ENCODE measurements at regions not wholly inside any gene's neighbourhood (a gene's known extent, or its start where the extent isn't known, plus 50 kb on each side); places are given as distances from the start of the nearest gene placed in this dataset.
"Not testable (repeated sequence)": the region's sequence is repeated elsewhere in the genome, so short reads cannot be mapped to it uniquely, and the experiment has no call there.

DNA sequence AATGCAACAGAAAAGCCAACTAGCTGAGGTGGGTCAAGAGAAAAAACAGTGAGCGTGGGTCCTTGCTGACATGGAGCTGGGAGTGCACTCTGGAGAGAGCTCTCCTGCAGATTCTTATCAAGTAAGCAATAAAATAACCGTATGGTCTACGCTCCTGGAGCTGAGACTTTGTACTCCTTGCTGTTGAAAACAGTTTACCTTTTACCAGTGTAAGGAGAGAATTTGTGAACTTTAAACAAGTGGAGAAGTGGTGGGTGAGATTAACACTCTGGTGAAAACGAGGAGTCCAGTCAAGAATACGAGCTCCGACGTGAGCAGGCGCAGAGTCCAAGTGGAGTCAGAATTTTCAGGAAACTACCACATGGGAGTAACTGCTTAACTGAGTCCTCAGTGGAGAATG is 156.1 kb upstream of the ERCC6L2 start:
- no peak for DNase-seq
- intact Hi-C loops (cut with DNase I): no loop called here

- no peak for DNase-seq
- intact Hi-C loops (cut with DNase I): no loop called here
Observed at GRCh38 chr9:95718263-95718662, 157.2 kb upstream of the ERCC6L2 start.

DNA sequence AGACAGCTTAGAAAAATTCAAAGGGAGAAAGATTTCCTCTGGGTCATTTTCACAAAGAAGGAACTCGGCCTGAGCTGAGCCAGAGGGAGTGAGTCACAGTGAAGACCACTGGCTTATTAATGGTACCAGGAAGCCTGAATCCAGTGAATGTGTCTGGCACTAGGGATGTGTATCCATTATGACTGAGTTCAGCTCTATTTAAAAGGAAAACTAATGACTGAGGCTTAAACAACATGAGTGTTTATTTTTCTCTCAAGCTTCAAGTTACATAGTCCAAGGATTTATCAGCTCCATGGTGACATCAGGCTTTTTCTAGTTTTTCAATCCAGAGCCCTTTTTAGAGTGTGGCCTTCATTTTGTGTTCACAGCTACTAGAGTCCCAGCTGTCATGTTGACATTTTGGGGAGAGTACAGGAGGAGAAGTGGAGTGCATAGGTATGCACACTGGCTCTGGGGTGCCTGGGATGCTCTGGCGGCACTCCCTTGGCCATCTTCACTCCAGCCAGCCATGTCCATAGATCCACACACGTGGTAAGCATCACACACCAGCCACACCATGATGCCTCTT is 159.5 kb upstream of the ERCC6L2 start:
- intact Hi-C loops (cut with DNase I): no loop called here

GRCh38 chr9:95710446-95710845 is 165.0 kb upstream of the ERCC6L2 start:
- intact Hi-C loops (cut with DNase I): no loop called here
- DNase-seq: no peak

More for the DNA sequence above, 159.5 kb upstream of the ERCC6L2 start:
- no peak for DNase-seq

- DNase-seq: no peak
- intact Hi-C loops (cut with DNase I): no loop called here
Observed at GRCh38 chr9:95696701-95697100, 178.8 kb upstream of the ERCC6L2 start.

- intact Hi-C loops (cut with DNase I): no loop called here
- no peak for DNase-seq
Observed at GRCh38 chr9:95691435-95691834, 174.7 kb upstream of the PTCH1 start.

- intact Hi-C loops (cut with DNase I): no loop called here
- DNase-seq: no peak
Observed at GRCh38 chr9:95689669-95690068, 172.9 kb upstream of the PTCH1 start.

DNA sequence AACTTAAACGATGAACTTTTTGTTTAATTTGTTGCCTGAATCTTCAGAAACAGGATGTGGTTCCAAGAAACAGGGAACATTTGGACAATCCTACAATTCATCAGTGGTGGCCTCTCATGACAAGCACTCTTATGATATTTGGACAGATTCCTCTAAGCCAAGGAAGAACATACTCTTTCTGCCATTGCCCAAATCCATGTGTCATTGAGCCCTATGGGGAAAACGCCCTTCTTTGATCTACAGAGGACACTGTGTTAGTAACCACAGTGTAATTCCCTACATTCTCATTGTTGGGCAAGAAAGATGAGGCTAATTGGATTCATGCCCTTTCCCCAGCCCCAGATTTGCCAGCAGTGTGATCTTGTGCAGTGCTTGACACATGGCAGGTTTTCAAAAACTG is 167.7 kb upstream of the PTCH1 start:
- no peak for DNase-seq
- intact Hi-C loops (cut with DNase I): no loop called here

GRCh38 chr9:95680306-95680705 is 163.5 kb upstream of the PTCH1 start:
- DNase-seq; intact Hi-C loops (cut with DNase I): not testable (repeated sequence)

GRCh38 chr9:95679874-95680273 is 163.1 kb upstream of the PTCH1 start:
- intact Hi-C loops (cut with DNase I): no loop called here
- no peak for DNase-seq

DNA sequence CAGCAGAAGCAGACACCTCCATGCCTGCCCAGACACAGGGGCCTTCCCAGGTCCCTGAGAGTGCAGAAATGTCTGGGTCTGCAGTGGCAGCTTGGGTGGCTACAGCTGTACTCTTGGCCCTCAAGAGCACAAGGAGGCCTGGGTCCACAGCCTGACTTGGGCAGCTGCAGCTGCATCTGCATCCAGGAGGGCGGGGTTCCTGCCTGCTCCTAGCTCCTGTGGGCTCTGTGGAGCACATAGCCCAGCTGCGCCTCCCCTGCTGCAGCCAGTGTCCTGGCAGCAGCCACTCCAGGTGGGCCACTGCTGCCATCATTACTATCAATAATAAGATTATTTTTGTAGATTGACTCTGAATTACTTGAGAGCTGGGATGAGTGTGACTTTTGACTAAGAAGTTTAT is 162.0 kb upstream of the PTCH1 start:
- no peak for DNase-seq
- intact Hi-C loops (cut with DNase I): no loop called here

GRCh38 chr9:95670122-95670521 is 153.4 kb upstream of the PTCH1 start:
- DNase-seq: no peak
- intact Hi-C loops (cut with DNase I): no loop called here

- no peak for DNase-seq
- intact Hi-C loops (cut with DNase I): no loop called here
Observed at GRCh38 chr9:95669253-95669652, 152.5 kb upstream of the PTCH1 start.

GRCh38 chr9:95667789-95668188 is 151.0 kb upstream of the PTCH1 start:
- intact Hi-C loops (cut with DNase I): no loop called here
- DNase-seq: no peak

DNA sequence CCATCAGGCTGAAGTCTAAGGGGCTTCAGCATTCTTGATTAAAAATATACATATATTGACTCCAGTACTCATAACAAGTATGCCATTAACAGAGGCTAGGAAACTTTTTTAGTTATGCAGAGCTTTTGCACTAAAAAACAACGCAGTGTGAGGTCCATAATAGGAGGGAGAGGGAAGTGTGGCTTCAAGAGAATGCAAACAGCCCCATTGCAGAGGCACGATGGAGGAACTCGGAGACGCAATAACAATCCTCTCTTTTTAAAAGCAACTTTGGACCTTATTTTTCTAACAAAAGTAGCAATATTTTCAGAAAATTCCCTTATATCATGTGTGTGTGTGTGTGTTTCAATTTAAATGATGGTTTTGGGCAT is 150.0 kb upstream of the PTCH1 start:
- DNase-seq: no peak
- intact Hi-C loops (cut with DNase I): no loop called here

- no peak for DNase-seq
- intact Hi-C loops (cut with DNase I): no loop called here
Observed at GRCh38 chr9:95666096-95666784, 149.5 kb upstream of the PTCH1 start.

- intact Hi-C loops (cut with DNase I): no loop called here
- no peak for DNase-seq
Observed at GRCh38 chr9:95653246-95653645, 136.5 kb upstream of the PTCH1 start.

GRCh38 chr9:95650720-95651119 is 133.9 kb upstream of the PTCH1 start:
- DNase-seq: no peak
- intact Hi-C loops (cut with DNase I): no loop called here

DNA sequence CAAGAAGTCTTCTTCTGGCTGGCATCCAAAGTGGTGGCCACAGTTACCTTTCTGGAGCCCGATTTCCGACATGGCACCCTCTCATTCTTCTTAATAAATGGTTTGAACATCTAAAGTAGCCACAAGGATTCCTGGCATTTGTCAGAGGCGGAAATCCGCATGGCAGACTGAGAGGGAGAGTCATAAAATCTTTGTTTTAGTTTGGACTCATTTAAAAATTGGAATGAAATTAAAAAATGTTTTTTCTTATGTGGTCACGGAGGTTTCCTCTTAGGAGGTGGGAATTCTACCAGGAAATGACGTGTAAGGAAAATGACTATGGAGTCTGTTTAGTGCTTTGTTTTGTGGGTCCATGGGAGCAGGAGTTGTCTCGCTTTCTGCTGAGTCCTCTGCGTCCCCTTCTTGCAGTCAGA is 133.0 kb upstream of the PTCH1 start:
- DNase-seq: no peak
- intact Hi-C loops (cut with DNase I): no loop called here

DNA sequence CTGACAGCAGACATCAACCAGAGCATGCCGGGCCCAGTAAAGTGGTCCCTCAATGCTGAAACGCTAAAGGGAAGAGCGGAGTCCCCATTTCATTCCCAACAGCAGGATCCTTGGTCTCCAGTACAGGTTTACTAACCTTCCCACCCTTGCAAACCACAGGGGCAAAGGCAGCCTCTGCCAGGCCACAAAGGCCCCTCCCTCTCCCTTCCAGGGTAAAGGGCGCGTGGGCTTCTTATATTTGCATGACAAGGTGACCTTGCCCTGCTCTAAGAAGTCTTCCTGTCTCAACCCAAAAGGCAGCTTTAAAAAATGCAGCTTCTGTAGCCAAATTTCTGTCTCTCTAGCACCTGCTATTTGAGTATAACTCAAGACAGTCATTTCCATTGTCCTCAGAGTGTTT is 131.5 kb upstream of the PTCH1 start:
- no peak for DNase-seq
- intact Hi-C loops (cut with DNase I): no loop called here

GRCh38 chr9:95645992-95646391 is 129.2 kb upstream of the PTCH1 start:
- DNase-seq: peak in 1 of 42 donors; percentile 39
- intact Hi-C loops (cut with DNase I): no loop called here

Measured in head of caudate nucleus (tissue), 42 donors.